NCI-H345 (cell line): ENCODE measurements at regions not wholly inside any gene's neighbourhood (a gene's known extent, or its start where the extent isn't known, plus 50 kb on each side); places are given as distances from the start of the nearest gene placed in this dataset.

Source experiments
- DNase-seq: peaks from one replicate; lab custom pipeline; 2025; lab: John Stamatoyannopoulos, UW

DNA sequence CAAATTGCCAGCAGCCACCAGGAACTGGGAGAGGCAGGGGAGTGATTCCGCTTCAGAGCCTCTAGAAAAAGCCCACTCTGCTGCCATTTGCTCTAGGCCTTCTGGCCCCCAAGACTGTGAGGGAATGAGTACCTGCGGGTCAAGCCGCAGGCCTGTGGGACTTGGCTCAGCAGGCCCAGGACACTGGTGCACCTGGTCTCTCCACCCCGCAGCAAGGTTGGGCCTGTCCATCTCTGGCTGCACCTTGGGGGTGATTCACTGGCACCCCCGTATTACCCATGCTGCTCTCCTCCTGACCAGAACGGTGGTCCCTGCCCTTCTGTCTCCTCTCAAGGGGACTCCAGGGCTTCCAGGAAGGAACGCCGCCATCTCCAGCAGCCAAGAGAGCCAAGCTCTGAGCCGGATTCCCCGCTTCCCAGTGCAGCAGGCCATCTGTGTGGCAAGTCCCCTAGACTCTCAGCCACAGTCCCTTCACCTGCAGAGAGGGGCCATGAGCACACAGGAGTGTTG lies 78.4 kb upstream of the OLFM1 start:
- DNase-seq: no peak

DNA sequence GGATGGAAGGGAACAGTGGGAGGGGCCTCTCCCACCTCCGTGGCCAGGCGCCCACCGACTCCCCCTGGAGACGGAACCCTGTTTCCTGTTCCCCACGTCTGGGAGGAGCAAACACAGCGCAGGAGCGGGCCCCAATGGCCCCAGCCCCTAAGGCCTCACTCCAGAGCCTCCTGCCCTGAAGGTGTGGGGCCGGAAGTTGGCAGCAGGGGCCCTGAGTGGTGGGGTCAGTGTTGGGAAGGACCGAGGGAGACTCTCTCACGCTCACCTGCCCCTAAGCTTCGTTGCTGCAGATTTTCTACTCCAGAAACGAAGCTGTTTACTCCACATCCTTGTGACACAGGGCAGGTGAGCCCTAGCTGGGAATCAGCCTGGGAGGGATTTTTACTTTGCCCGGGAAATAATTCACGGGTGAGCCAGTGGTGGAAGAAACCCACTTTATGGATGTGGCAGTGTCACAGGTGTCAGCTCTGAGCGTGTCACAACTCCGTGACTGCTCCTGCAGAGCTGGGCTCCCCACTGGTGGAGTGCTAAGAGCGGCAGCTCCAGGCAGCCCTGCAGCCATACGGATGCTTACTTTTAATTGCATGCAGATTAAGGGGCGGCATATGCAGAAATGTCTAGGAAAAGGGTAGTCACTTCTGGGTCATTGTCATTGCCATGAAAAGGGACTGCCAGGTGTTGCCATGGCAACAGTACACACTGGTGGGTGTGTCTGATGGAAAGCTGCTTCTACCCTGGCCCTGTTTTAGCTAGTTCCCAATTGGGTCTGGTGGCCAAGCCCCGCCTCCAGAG lies 77.5 kb upstream of the OLFM1 start:
- no peak for DNase-seq

DNA sequence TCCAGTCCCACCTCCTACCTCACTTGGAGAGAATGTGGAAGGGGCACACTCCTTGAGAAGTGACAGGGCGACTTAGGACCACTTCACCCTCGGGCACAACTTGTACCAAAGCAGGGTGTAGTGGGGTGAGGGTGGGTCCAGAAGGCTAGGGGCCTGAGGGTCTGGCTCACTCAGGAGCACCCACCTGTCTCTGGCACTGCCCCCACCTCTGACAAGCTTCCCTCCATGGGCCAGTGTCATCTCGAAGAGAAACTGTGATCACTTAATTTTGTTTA lies 76.9 kb upstream of the OLFM1 start:
- no peak for DNase-seq

DNA sequence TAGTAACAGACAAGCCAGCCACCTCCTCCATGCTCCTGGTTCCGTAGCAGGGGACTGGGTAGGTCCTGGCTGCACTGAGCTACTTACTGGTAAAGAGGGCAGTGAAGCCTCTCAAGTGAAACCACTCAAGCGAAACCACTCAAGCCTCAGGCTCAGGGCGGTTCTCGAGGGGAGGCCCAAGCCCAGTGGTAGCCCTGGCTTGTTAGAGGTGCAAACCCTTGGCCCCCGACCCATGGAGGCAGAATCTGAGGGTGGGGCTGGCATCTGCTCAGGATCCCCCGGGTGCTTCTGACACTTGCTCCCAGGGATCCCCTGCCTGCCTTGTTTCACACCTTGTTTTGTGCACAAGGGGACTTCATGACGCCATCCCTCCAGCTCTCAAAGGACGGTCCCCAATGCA lies 76.5 kb upstream of the OLFM1 start:
- no peak for DNase-seq

DNA sequence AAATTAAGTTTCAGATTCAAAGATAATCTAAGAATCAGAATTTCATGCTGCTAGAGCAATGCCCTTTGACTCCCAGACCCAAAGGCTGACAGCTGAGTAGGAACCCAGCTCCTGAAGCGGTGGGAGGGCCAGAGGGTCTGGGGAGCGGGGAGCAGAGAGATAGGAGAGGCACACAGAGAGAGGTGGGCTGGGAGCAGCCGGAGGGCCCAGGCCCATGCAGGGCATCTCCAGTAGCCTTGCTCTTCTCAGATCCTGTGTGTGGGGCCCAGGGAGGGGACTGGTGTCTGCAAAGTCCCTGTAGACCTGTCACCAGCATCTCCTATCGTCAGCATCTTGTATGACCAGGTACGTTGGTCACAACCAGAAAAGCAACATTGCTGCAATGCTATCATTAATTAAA lies 75.3 kb upstream of the OLFM1 start:
- no peak for DNase-seq

DNA sequence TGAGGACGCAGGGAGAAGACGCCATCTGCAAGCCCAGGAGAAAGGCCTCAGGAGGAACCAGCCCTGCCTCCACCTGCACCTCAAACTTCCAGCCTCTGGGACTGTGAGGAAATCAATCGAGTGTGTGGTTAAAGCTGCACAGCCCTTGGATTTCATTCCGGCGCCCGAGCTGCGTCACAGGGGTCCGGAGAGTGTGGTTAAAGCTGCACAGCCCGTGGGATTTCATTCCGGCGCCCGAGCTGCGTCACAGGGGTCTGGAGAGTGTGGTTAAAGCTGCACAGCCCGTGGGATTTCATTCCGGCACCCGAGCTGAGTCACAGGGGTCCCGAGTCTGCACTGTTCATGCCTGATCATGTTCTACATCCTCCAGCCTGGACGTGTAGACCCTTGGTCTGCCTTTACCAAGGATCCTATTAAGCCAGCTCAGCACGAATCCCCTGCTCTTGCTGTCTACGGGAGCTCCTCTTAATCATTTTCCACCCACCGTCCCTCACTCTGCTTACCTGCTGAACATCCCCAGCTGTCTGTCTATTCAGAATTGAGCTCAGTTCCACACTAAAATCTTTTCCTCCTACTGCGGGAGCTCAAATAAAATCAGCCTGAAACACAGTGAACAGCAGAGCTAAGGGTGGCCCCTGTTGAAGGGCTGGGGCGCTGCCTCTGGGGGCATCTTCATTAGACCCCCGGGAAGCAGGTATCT lies 73.0 kb upstream of the OLFM1 start:
- no peak for DNase-seq

DNA sequence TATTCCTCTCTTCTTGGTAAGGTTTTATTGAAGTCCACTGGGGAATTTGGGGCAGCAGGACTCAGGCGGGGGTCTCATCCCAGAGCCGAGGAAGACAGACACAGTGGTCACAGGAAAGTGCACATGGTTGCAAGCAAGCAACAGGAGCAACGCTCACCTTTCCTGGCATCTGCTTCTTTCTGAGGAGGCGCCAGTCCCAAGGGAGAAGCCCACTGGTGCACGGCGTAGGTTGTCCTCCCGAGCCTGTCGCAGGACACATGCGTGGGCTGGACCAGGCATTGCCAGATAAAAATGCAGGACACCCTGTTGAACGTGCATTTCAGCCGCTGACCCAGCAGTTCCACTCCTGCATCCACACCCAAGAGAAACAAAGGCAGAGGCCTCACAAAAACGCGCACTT lies 72.4 kb upstream of the OLFM1 start:
- DNase-seq: no peak

- DNase-seq: no peak
Measured at GRCh38 chr9:135015565-135015964, 71.9 kb upstream of the OLFM1 start.

DNA sequence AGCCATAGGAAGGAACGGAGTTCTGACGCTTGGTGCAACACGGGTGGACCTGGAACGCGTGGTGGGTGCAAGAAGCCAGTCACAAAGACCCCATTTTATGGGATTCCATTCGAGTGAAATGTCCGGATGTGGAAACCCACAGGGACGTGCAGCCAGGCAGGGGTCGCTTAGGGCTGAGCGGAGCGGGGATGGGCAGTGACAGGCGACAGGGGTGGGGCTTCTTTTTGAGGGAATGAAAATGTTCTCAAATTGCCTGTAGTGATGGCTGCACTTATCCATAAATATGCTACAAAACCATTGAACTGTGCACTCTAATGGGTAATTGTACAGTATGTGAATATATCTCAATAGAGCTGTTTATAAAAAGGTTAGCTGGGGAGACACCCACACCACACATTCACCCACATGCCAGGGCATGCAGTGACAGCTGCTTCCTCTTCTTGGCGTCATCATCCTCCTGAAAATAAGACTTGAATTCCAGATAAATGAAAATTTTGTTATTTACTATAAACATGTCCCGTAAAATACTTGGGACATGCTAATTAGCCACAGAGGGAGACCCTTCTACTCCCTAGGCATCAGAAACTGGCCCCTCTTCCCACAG lies 71.3 kb upstream of the OLFM1 start:
- DNase-seq: no peak

- no peak for DNase-seq
Measured at GRCh38 chr9:135016876-135017275, 70.6 kb upstream of the OLFM1 start.

- no peak for DNase-seq
Measured at GRCh38 chr9:135017899-135018298, 69.6 kb upstream of the OLFM1 start.

DNA sequence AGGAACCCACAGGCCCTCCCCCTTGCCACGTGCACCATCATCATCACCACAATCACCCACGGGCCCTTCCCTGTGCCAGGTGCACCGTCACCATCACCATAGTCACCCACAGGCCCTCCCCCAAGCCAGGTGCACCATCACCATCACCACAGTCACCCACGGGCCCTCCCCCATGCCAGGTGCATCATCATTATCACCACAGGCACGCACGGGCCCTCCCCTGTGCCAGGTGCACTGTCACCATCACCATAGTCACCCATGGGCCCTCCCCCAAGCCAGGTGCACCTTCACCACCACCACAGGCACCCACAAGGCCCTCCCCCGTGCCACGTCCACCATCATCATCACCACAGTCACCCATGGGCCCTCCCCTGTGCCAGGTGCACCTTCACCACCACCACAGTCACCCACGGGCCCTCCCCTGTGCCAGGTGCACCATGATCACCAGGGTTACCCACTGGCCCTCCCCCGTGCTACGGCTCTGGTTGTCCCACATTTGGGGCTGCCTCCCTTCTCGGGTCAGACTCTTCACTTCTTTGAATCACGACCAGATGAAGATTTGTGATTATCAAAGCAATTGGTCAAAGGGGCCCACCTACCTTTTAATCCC lies 69.1 kb upstream of the OLFM1 start:
- no peak for DNase-seq

DNA sequence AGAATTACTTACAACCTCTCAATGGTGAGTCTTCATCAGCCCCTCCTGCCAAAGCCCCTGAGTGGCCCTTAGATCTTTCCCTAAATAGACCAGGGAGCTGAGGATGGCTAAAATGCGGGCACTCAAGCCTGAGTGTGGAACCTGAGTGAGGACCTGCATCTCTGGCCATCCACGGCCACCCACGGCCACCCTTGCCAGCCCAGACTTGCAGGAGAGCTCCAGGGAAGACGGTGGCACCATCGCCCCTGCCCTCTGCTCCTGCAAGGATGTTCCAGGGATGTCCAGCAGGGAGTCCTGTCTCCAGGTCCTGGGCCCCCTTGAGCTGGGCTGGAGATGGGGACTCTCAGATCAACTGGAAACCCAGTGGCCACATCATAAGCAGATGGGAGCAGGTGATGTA lies 68.2 kb upstream of the OLFM1 start:
- DNase-seq: no peak

DNA sequence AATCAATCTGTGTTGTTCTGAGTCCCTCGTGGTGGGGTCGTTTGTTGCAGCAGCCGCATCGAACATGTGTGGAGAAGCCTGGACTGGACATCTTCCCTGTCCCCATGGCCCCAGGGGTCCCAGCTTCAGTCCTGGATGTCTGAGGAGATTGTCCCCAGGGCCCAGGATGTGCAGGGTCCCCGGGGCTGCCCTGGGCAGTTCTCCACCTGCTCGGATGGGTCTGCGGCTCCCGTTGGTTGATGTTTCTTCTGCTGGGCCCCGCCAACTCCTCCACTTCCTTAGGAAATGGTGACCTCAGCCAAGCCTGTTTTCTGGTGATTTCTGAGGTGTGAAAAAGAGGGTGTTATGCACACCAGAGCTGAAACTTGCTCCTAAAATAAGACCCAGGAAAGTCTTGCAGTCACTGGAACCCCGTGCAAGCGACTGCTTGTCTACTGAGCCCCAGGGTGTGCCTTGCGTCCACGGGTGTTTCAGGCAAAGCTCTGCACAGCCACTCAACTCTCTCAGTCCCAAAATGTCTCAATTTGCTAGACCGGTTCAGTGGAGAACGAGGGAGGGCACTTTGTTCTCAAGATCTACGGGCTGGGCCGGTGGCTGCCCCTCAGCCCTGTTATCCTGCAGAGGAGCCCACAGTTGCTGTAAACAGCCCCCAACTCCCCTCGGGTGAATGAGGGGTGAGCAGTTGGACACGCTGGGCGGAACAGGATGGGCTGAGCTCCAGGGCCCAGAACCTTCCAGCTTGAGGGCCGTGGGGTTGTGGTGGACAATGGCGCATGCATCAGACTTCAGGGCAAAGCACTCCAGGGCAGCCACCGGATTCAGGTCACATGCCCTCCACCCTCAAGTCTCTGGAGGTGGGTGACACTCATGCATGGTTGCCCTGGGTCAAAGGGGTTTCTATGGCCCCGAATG lies 66.7 kb upstream of the OLFM1 start:
- DNase-seq: no peak

GRCh38 chr9:135021393-135021789 lies 66.1 kb upstream of the OLFM1 start:
- DNase-seq: no peak

- DNase-seq: no peak
Measured at GRCh38 chr9:135022191-135022870, 65.1 kb upstream of the OLFM1 start.

DNA sequence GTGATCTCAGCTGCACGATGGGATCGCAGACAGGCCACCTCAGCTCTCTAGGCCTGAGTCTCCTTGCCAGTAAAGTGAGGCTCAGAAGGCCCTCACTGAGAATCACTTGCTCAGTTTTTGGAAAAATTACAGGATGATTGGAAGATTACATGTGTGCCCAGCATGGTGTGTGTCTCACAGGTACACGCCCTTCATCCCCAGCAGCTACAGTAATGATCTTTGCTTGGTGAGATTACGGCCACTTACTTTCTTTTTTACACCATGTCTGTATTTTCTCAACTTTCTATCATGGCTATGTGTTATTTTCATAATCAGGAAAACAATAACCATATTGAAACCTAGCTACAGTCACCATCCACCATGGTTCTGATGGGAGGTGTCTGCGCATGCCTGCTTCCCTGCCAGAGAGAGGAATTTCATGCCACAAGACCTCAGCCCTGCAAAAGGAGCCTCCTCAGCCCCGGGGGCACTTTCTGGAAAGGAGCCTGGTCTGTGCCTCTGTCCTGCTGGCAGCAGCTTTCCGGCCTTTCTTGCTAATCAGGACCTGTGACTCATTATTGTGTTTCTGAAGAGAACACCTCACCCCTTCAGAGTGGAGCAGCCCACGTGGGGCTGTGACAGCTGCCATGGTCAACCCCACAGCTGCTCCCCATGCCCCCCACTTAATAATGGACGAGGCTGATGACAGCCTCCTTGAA lies 64.2 kb upstream of the OLFM1 start:
- DNase-seq: no peak

DNA sequence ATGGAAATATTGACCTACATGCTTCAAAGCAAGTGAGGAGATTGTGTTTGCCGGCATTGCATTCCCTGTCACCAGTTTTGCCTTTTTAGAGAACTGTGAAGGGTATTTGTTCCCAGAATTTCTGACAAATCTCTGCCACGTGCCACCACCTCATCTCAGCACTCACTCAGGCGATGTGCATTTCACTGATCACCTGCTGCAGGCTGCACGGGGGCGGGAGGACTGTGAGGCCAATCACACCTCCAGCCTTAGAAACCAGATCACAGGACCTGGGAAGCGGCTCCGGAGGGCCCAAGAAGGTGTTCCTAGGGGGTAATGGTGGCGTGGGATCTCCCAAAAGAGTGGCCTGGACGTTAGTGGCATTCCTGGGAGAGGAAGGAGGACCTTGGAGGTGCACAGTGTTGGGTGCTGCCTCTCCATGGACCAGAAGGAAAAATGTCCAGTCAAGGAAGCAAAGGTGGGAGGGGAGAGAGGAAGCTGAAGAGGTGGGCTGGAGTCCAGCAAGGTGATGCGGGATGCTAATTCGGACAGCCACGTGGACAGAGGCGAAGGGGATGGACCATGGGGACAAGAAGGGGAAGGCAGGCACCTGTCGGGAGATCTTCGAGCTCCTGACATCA lies 63.6 kb upstream of the OLFM1 start:
- DNase-seq: no peak

DNA sequence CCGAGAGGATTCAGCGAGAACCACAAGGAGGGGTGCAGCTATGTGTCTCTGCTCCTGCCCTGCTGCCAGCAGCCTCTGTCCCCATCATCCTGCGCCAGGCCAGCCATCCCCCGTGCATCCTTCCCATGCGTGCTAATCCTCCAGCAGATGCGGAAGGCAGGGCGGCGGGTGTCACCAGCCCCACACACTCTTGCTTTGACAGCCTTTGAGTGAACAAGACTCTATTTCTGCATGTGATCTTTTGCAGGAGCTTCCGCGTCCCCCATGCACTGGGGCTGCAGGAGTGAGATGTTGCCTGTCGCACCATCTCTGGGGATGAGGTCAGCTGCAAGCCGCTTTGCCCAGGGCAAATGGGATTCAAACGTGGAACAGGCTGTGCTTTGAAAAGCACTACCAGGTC lies 58.0 kb upstream of the OLFM1 start:
- DNase-seq: no peak

GRCh38 chr9:135029871-135030565 lies 57.5 kb upstream of the OLFM1 start:
- no peak for DNase-seq
